Bronchial epithelial cell (primary cell): ENCODE measurements at regions not wholly inside any gene's neighbourhood (a gene's known extent, or its start where the extent isn't known, plus 50 kb on each side); places are given as distances from the start of the nearest gene placed in this dataset.

Experiments used
- DNase-seq: peaks from one replicate; pipeline ENCODE4 v3.0.0-alpha.2; 2010; ENCODE audit warnings: low read depth
- FAIRE-seq: peaks from 2 replicates; lab custom pipeline; 2011; peaks lifted over from hg19 to GRCh38; lab: Jason Lieb, UNC
- H3K27me3 ChIP-seq: 2 replicates; pipeline ENCODE4 v1.5.1; 2011; ENCODE audit warnings: low read length; ENCODE audit not compliant: control insufficient read depth, insufficient read depth
- H3K36me3 ChIP-seq: 2 replicates; pipeline ENCODE4 v1.5.1; 2011; ENCODE audit warnings: low read length; ENCODE audit not compliant: control insufficient read depth, insufficient read depth
- H3K4me3 ChIP-seq: 2 replicates; pipeline ENCODE4 v1.5.1; 2011; ENCODE audit warnings: mild to moderate bottlenecking, low read depth, low read length, control low read depth
- CTCF ChIP-seq: IDR thresholded peaks from 2 replicates; pipeline ENCODE4 v1.5.1; 2011; ENCODE audit warnings: mild to moderate bottlenecking, moderate library complexity, low read length, control low read depth, inconsistent platforms; ENCODE audit not compliant: insufficient read depth, severe bottlenecking

GRCh38 chr2:176494949-176495353 lies 225.7 kb downstream of the MTX2 start:
- FAIRE-seq (no peak), DNase-seq (peak; percentile 12)
- no peak for TF ChIP-seq CTCF
- Histone ChIP-seq H3K27me3 (no peaks in the 10 kb centered on the region), H3K4me3 (no peak overlapping the region), H3K36me3 (no peaks in the 10 kb centered on the region)

GRCh38 chr2:176495826-176496225 lies 226.6 kb downstream of the MTX2 start:
- DNase-seq (no peak), FAIRE-seq (no peak)
- TF ChIP-seq CTCF: no peak
- Histone ChIP-seq H3K4me3 (no peak overlapping the region), H3K36me3 (no peaks in the 10 kb centered on the region), H3K27me3 (no peaks in the 10 kb centered on the region)

GRCh38 chr2:176496761-176497160 lies 227.5 kb downstream of the MTX2 start:
- FAIRE-seq (no peak), DNase-seq (no peak)
- no peaks in the 10 kb centered on the region for H3K27me3 ChIP-seq
- H3K36me3 ChIP-seq: no peaks in the 10 kb centered on the region
- no peak for TF ChIP-seq CTCF
- no peak overlapping the region for H3K4me3 ChIP-seq

- no peak for TF ChIP-seq CTCF
- no peak overlapping the region for H3K4me3 ChIP-seq
- H3K27me3 ChIP-seq: no peaks in the 10 kb centered on the region
- FAIRE-seq: no peak
- no peaks in the 10 kb centered on the region for H3K36me3 ChIP-seq
- DNase-seq: no peak
Measured at GRCh38 chr2:176500901-176501300, 231.7 kb downstream of the MTX2 start.

GRCh38 chr2:176501617-176502016 lies 232.4 kb downstream of the MTX2 start:
- H3K36me3 ChIP-seq: no peaks in the 10 kb centered on the region
- no peak overlapping the region for H3K4me3 ChIP-seq
- DNase-seq (no peak), FAIRE-seq (no peak)
- TF ChIP-seq CTCF: no peak
- H3K27me3 ChIP-seq: no peaks in the 10 kb centered on the region

- no peak for FAIRE-seq
Measured at GRCh38 chr2:176502619-176503018, 233.4 kb downstream of the MTX2 start.

More at GRCh38 chr2:176502619-176503018, 233.4 kb downstream of the MTX2 start:
- no peak for DNase-seq
- Histone ChIP-seq H3K27me3 (no peaks in the 10 kb centered on the region), H3K4me3 (no peak overlapping the region), H3K36me3 (no peaks in the 10 kb centered on the region)
- no peak for TF ChIP-seq CTCF
